ENCODE measurements at regions not wholly inside any gene's neighbourhood (a gene's known extent, or its start where the extent isn't known, plus 50 kb on each side); places are given as distances from the start of the nearest gene placed in this dataset.

DNA sequence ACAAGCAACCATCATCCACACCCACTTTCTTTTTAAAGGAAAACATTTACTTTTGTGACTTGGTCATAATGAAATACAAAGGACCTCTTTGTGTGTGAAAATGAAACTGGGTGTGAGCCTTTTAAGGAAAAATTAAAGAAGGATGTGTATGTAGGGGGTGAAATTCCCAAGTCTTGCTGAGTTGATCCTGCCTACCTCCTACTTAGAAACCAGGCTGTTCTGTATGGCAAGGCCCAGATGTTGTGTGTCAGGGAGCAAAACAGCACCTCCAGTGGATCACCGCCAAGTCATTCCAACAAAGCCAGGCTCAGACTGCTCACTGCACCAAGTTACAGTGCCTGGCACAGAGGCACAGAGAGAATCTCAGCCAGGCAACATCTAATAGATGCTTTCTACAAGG lies 198.5 kb upstream of the FBN2 start:
- DNase-seq = no peak

DNA sequence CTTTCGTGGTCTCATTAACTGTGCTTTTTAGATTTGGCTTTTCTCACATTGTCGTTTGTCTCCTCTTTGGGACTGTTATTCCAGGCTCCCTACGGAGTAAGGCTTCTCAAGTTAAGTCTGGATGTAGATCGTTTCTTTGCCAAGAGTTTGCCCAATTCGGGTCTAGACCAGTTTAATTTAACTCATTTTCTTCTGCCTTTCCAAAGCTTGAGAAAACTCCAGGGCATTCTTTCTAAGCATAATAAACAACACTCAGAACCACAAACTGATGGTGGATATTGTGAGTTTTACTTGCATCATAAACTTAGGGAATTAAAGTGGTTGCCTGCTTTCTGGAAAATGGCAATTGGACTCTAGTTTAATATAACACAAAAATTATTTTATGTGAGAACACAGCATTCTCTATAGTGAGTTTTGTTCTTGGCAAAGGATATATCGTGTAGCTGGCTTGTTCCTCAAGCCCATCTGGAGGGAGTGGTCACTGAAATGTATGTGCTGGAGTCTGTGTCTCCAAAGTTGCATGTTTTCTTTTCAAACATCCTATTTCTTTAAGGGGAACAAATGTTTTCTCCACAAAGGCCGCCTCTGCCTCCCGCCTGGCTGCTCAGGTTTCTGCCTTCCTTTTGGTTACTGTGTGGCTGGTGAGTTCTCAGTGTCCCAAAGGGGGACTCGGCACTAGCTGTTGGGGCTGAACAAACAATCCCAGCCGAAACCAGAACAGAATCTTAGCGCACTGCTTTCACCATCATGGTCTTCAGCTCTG lies 211.3 kb upstream of the FBN2 start:
- no peak for DNase-seq

- no peak for DNase-seq
Measured at GRCh38 chr5:128750155-128750554, 212.1 kb upstream of the FBN2 start.

DNA sequence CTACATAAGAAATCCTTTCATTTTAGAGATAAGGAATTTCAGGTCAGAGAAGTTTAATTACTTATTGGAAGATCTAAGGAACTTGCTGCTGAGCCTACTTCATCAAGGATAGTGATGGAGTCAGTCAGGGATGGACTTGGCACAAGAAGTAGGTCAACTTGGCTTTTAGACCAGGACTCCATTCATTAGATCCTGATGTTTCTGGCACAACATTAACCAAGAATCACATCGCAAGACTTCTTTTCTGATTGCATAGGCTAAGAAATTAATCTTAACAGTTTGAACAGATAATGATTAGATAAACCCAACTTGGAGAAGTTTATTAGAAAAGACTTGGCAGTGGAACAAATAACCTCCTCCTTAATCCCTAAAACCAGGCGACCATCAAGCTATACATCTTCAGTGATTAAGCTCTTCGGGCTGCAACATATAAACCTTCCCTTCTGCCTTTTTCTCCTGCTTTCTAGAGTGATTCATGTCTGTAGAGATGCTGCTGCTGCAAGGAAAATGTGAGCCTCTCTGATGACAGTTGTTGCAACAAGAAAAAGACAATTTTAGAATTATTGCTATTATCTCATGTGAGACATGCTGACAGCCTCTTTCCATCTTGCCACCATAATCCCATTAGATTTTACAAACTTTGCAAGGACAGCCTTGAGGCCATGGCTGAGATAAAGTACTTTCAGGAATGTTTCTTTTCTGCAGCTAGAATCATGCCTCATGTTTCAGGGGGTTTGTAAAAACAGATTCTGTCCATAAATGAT lies 207.9 kb upstream of the SLC27A6 start:
- DNase-seq = no peak

- DNase-seq = no peak
Measured at GRCh38 chr5:128762661-128763306, 202.5 kb upstream of the SLC27A6 start.

- no peak for DNase-seq
Measured at GRCh38 chr5:128763321-128763720, 202.0 kb upstream of the SLC27A6 start.

GRCh38 chr5:128764601-128765310 lies 200.5 kb upstream of the SLC27A6 start:
- no peak for DNase-seq

DNA sequence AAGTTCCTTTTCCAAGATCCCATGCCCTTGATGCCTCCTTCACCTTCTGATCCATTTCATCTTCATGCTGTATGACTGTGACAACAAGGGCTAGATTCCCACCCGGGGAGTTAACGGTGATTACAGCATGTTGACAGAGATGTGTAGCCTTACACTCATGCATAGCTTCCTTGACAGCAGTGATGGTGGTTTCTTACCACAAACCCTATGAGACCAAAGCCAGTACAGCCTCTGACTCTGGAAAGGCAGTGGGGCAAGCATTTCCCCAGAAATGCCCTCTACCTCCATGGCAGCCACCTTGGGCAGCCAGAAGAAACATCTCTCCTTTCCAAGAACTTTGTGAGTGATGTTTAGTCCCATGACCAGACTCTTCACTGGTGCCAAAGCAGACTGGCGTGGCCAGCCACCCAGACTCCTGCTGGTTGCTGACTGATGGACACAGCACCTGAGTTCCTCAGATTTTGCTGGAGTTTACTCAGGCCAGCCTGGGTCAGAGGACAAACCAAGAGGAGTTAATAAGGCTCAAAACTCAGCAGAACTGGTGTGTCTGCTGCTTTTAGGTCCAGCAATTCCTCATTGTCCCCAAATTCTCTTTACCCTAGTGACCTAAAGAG lies 199.7 kb upstream of the SLC27A6 start:
- no peak for DNase-seq

- DNase-seq = no peak
Measured at GRCh38 chr5:128766406-128766805, 198.9 kb upstream of the SLC27A6 start.

- DNase-seq = no peak
Measured at GRCh38 chr5:128770907-128771306, 194.4 kb upstream of the SLC27A6 start.

DNA sequence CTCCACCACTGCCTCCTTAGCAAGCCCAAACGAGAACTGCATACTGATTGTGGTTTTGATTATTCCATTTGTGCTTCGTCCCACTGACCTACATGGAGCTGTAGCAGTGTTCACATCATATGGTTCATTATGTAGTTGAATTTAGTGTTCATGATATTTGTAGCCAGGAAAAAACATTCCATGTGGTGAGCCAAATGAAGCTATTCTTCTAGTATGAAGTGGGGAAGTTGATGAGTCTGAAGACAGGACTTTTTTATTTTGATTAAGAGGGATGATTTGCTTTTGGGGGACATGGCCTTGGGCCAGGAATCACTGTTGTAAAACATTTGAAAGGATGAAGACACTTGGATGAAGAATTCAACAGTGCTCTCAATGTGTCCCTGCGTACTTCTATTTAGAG lies 192.9 kb upstream of the SLC27A6 start:
- no peak for DNase-seq

DNA sequence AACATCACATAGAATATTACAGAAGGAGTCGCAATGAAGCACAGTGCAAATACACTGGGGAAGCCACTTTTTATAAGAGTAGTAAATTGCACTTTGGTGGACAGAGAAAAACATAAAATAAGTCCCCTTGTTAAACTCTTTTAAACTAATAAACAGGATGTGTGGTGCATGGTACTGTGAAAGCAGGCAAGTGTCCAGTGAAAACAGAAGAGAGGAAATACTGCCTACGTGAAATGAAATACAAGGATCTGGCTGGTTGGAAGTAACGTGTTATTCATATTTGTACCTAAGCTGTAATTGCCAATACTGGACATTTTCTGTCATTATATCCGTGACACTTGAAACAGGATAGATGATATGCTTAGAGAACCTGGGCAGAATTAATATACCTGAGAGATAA lies 191.9 kb upstream of the SLC27A6 start:
- no peak for DNase-seq

- no peak for DNase-seq
Measured at GRCh38 chr5:128774605-128775004, 190.7 kb upstream of the SLC27A6 start.

DNA sequence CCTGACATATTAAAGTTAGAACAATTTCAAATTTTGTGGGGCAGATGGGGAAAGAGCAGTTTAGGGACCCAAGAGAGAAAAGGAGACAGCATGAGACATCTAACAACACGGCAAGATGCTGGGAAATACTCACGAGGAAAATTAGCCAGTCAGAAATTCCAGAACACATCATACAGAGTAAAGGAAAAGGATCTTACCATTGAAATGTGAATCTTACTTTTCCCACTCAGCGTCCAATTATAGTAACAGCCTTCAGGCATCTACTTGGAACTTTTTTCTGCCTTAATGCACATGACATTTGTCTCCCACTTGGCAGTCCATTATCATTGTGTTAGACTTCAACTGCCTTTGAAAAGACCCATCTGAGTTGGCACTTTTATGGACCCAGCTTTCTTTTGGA lies 189.7 kb upstream of the SLC27A6 start:
- DNase-seq = no peak

- DNase-seq = peak; percentile 5
Measured at GRCh38 chr5:128777052-128777451, 188.2 kb upstream of the SLC27A6 start.

- DNase-seq = no peak
Measured at GRCh38 chr5:128778474-128778873, 186.8 kb upstream of the SLC27A6 start.

DNA sequence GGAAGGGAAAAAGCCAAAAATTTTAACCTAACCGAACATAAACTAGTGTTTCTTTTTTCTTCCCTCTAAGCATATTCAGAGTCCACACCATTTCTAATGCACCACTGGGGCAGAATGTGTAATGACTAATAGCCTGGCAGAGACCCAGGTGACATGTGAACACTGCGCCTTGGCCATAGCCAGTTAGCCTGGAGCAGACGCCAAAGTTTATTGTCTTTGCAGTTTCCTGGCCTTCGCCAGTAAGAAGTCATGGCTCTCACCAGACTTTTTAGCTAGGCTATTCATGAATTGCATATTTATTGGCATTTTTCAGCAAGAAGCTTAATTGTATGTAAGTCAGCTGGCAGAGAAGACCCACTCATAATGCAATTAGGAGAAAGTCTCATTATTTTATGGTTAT lies 182.8 kb upstream of the SLC27A6 start:
- DNase-seq = no peak

DNA sequence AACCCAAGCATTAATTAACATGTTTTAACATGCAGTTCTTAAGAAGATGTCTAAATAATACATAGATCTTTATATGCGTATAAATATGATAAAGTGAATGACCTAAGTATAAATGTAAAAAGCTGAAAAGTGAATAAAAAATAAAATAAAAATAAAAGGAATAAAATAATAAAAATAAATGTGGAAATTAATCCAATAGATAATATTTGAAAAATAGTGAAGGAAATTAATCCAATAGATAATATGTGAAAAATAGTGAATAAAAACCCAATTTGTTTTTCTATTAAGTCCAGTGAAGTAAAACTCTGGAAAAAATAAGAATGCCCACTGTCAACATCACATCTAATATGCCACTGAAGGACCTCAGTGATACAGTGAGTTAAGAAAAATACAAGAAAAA lies 180.6 kb upstream of the SLC27A6 start:
- DNase-seq = no peak

DNA sequence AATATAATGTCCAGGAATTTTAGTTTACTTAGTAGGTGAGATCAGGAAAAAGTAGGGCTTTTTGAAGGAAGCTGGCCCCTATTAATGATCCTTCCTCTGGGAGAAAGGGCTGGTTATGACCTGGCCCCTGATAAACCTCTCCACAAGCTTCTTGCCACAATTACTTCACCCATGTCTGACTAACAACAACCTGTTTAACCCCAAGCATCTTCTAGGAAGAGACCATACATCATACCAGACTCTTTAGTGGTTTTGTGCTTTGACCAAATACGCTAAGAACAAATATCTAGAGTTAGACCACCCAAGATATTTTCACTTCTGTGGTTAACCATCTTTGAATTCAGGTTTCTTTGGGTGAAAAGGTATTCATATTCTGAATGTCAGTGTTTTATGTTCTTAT lies 174.0 kb upstream of the SLC27A6 start:
- DNase-seq = no peak

DNA sequence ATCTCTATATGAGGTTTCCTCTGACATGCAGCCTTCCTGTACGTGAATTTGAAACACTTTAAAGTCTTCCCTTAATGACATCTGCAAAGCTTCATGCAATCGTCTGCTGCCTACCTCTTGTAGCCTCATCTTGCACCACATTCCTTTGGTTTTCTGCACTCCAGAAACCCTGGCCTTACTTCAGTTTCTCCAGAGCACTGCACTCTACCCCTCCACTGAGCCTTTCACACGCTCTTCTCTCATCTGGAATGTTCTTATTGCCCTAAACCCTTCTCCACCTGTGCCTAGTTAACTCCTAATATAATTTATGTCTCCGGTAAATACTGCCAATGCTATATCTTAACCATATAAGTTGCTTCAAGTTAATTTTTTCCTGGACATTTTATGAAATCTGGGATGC lies 168.8 kb upstream of the SLC27A6 start:
- no peak for DNase-seq

- DNase-seq = no peak
Measured at GRCh38 chr5:128798871-128799270, 166.4 kb upstream of the SLC27A6 start.

GRCh38 chr5:128799945-128800344 lies 165.3 kb upstream of the SLC27A6 start:
- no peak for DNase-seq

- DNase-seq = no peak
Measured at GRCh38 chr5:128800377-128800776, 164.9 kb upstream of the SLC27A6 start.
